ENCODE measurements at regions not wholly inside any gene's neighbourhood (a gene's known extent, or its start where the extent isn't known, plus 50 kb on each side); places are given as distances from the start of the nearest gene placed in this dataset.

DNA sequence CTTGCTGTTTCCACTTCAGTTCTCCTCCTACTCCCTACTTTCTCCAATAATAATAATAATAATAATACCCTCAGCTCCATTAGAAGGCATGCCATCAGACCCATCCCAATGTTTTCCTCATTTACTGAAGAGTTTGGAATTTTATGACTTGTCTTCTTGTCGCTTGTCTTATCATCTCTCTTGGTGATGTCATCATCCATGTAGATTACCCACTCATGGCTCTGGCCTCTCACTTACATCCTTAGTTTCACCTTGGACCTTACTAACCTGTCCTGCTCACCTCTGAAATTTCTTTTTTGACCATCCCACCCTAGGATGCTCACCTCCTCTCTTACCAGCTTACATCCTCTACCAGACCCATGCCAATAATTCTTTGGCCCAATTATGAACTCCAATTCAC lies 329.3 kb downstream of the ACTL7B start:
- TF ChIP-seq, protein P1, sequence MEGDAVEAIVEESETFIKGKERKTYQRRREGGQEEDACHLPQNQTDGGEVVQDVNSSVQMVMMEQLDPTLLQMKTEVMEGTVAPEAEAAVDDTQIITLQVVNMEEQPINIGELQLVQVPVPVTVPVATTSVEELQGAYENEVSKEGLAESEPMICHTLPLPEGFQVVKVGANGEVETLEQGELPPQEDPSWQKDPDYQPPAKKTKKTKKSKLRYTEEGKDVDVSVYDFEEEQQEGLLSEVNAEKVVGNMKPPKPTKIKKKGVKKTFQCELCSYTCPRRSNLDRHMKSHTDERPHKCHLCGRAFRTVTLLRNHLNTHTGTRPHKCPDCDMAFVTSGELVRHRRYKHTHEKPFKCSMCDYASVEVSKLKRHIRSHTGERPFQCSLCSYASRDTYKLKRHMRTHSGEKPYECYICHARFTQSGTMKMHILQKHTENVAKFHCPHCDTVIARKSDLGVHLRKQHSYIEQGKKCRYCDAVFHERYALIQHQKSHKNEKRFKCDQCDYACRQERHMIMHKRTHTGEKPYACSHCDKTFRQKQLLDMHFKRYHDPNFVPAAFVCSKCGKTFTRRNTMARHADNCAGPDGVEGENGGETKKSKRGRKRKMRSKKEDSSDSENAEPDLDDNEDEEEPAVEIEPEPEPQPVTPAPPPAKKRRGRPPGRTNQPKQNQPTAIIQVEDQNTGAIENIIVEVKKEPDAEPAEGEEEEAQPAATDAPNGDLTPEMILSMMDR (IDR thresholded peaks at IDR 0.05; ENCODE audit: borderline replicate concordance, insufficient read depth, low read depth, low read length) = no peak
- no peak overlapping the region for H3K4me3 ChIP-seq (ENCODE audit: low read depth, low read length)

DNA sequence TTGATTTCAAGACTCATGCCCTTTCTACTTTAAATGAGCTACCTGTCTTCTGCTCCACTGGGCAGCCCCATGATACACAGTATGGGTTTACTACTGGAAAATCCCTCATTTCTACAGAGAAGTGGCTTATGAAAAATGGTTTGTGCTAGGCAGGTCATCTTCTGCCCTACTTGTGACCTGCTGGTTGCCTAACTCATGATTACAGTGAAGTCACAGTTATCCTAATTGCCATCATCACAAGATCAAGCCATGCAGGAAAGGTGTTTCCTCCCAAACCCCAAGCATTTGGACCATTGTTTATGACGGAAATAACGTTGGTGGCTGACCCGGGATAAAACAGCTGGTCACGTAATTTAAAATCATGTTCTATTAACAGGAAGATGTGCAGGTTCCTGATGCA lies 330.6 kb downstream of the ACTL7B start:
- no peak overlapping the region for H3K4me3 ChIP-seq (ENCODE audit: low read depth, low read length)
- TF ChIP-seq, protein P1 (IDR thresholded peaks at IDR 0.05; ENCODE audit: borderline replicate concordance, insufficient read depth, low read depth, low read length) = no peak

DNA sequence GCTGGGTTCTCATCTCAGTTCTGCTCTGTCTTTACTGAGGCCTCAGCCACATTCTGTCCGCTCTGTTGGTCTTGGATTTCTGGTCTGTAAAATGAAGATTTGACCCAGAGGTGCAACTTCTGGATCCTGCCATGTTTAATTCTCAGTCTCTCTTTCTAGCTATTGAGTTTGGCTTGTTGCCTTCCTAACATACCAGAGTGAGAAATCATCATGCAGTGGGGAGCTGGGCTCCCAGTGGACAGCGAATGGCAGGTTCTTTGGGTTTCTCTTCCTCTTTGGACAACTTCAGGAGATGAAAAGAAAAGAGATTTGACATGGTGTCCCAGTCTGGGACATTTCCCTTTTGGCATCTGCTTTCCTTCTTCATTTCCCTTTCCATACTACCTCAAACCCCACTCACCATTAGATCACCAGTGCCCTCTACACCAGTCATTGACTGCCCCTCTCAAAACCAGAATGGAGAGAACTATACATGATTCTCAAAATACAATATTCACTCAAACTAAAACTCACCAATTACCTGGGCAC lies 334.7 kb downstream of the ACTL7B start:
- H3K4me3 ChIP-seq (ENCODE audit: low read depth, low read length) = no peak overlapping the region
- TF ChIP-seq, protein P1 (IDR thresholded peaks at IDR 0.05; ENCODE audit: borderline replicate concordance, insufficient read depth, low read depth, low read length) = no peak

DNA sequence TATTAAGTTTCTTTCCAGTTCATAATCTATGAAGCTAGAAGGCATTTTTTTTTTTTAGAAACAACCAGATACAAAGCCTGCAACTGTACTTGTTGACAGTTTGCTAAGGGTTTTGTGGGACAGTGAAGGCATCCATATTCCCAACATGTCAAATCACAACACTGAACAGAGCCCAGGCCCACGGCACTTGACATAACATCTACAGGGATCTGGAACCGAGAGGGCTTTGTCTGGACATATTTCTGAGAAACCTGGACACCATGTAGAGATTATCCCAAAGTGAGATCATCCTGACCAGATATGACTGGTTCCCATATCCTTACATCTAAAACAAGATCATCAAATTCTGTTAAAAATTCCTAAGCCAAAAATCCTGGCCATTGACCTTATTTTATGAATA lies 336.3 kb downstream of the ACTL7B start:
- TF ChIP-seq, protein P1 (IDR thresholded peaks at IDR 0.05; ENCODE audit: borderline replicate concordance, insufficient read depth, low read depth, low read length) = no peak
- H3K4me3 ChIP-seq (ENCODE audit: low read depth, low read length) = no peak overlapping the region

DNA sequence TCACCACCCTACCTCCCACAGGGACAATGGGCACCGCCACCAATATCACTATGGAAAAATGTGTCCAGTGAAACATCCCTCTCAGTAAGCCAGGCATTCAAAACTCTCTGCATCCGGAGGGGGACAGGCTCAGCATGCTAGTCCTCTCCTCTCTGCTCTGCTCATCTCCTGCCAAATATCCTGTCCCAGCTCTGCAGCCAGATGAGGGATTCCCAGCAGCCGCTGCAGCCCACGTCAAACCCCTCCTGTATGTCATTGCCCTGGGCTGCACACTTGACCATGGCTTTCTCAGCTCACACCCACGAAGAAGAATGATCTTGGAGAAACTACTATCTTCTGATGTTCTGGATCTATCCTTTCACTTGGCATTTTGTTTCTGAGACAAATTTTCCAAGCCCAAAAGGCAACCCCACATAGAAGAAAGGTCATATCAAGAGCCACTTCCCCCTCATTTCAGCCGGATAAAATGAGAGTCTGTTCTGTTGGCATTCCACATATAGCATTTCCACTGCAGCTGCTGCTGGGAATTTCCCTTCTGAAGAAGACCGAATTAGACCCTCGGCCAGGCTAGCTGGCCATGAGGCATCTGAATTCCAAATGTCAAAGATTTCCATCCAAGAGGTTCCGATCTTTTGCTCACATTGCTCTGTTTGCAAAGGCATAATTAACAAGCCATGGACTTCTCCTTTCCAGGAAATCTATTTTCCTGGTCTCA lies 338.0 kb downstream of the ACTL7B start:
- TF ChIP-seq, protein P1 (IDR thresholded peaks at IDR 0.05; ENCODE audit: borderline replicate concordance, insufficient read depth, low read depth, low read length) = no peak
- H3K4me3 ChIP-seq (ENCODE audit: low read depth, low read length) = no peak overlapping the region

DNA sequence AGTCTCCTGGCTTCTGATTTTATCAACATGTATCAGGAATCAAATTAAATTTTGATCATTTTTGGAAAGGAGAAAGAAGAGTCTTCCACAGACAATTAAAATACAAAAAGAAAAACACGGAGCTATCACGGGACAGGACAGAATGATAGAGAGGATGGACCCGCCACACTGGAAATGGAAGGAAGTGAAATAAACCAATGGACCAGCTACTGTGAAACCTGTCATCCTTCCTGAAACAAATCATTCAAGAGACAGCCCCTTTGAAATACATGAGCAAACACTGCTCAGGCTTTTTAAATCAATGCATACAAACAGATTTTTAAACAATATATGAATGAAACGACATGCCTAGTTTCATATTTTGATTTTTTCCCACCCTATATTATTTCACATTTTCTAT lies 339.4 kb downstream of the ACTL7B start:
- H3K4me3 ChIP-seq (ENCODE audit: low read depth, low read length) = no peak overlapping the region
- TF ChIP-seq, protein P1 (IDR thresholded peaks at IDR 0.05; ENCODE audit: borderline replicate concordance, insufficient read depth, low read depth, low read length) = no peak

DNA sequence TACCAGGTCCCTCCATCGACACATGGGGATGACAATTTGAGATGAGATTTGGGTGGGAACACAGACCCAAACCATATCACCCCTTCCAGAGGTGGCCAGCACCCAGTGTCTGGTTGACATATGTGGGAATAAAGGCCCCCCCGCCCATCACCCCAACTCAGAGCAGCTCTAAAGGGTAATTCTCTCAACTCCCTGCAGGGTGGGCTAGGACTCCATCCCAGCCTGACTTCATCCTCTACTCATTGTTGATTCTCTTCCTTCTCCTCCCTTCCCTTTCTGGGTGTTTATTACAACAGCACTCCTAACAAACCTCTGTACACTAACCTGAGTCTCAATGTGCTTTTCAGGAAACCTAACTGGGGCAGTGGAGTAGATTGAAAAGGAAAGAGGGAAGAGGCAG lies 339.9 kb downstream of the ACTL7B start:
- TF ChIP-seq, protein P1 (IDR thresholded peaks at IDR 0.05; ENCODE audit: borderline replicate concordance, insufficient read depth, low read depth, low read length) = no peak
- no peak overlapping the region for H3K4me3 ChIP-seq (ENCODE audit: low read depth, low read length)

Measured in GM12875 (cell line).